Loucy (cell line): ENCODE measurements at regions not wholly inside any gene's neighbourhood (a gene's known extent, or its start where the extent isn't known, plus 50 kb on each side); places are given as distances from the start of the nearest gene placed in this dataset.

Experiments used
- H2AFZ ChIP-seq: fragments of 200-600 bp; sonication (generic); 2 replicates; pipeline ENCODE4 v1.6.0; 2016; ENCODE audit warnings: antibody characterized with exemption, mild to moderate bottlenecking, low read length, moderate library complexity
- H3F3A ChIP-seq: fragments of 200-600 bp; 2 replicates; pipeline ENCODE4 v1.6.0; 2016; ENCODE audit warnings: antibody characterized with exemption, low read depth, mild to moderate bottlenecking
- H3K27me3 ChIP-seq: fragments of 200-600 bp; sonication (generic); 2 replicates; pipeline ENCODE4 v1.6.1; 2014; ENCODE audit warnings: low read length, mild to moderate bottlenecking; ENCODE audit not compliant: insufficient read depth, poor library complexity, severe bottlenecking
- H3K36me3 ChIP-seq: fragments of 200-600 bp; sonication (generic); 2 replicates; pipeline ENCODE4 v1.6.1; 2016; ENCODE audit warnings: low read length; ENCODE audit not compliant: insufficient read depth
- H3K4me1 ChIP-seq: fragments of 200-600 bp; sonication (generic); 2 replicates; pipeline ENCODE4 v1.5.1; 2014; ENCODE audit warnings: low read length, mild to moderate bottlenecking; ENCODE audit not compliant: insufficient read depth, poor library complexity, severe bottlenecking
- H3K4me2 ChIP-seq: fragments of 200-600 bp; sonication (generic); 2 replicates; pipeline ENCODE4 v1.6.0; 2014; ENCODE audit warnings: antibody characterized with exemption, low read length, low read depth, mild to moderate bottlenecking; ENCODE audit not compliant: poor library complexity, severe bottlenecking
- H3K4me3 ChIP-seq: fragments of 200-600 bp; sonication (generic); 2 replicates; pipeline ENCODE4 v1.5.1; 2014; ENCODE audit warnings: low read length, mild to moderate bottlenecking, mixed read lengths; ENCODE audit not compliant: poor library complexity, severe bottlenecking
- H3K79me2 ChIP-seq: fragments of 200-600 bp; sonication (generic); 2 replicates; pipeline ENCODE4 v1.6.1; 2014; ENCODE audit warnings: low read length; ENCODE audit not compliant: insufficient read depth
- H3K9ac ChIP-seq: fragments of 200-600 bp; sonication (generic); 2 replicates; pipeline ENCODE4 v1.6.0; 2014; ENCODE audit warnings: mild to moderate bottlenecking, low read depth, low read length, moderate library complexity; ENCODE audit not compliant: poor library complexity, severe bottlenecking
- H3K9me2 ChIP-seq: fragments of 200-600 bp; sonication (generic); replicated peaks from 2 replicates; pipeline ENCODE4 v1.6.1; 2016; ENCODE audit warnings: low read depth, low read length, mixed read lengths
- H3K9me3 ChIP-seq: fragments of 200-600 bp; sonication (generic); 2 replicates; pipeline ENCODE4 v1.6.1; 2014; ENCODE audit warnings: mild to moderate bottlenecking, antibody characterized with exemption, low read length, low read depth; ENCODE audit not compliant: insufficient read depth
- H4K20me1 ChIP-seq: fragments of 200-600 bp; sonication (generic); 2 replicates; pipeline ENCODE4 v1.6.0; 2014; ENCODE audit warnings: antibody characterized with exemption, low read length, mild to moderate bottlenecking; ENCODE audit not compliant: insufficient read depth, poor library complexity, severe bottlenecking
- CTCF ChIP-seq: fragments of 200-600 bp; sonication (generic); conservative IDR thresholded peaks from 2 replicates; pipeline ENCODE4 v1.5.1; 2014; ENCODE audit warnings: mild to moderate bottlenecking, antibody characterized with exemption, low read length
- EZH2phosphoT487 ChIP-seq: fragments of 200-600 bp; IDR thresholded peaks from 2 replicates; pipeline ENCODE4 v1.6.1; 2018; ENCODE audit warnings: antibody characterized with exemption, mild to moderate bottlenecking, moderate library complexity, borderline replicate concordance

GRCh38 chrX:45907786-45908185, 637.4 kb downstream of the ZNF674 start:
- H3F3A ChIP-seq = 0 out of 2 replicates have a peak, but pooled peaks cover 6% of the 10 kb centered on the region
- peaks cover 17% of the 10 kb centered on the region for H3K4me1 ChIP-seq
- no peaks in the 10 kb centered on the region for H3K79me2 ChIP-seq
- no peaks in the 10 kb centered on the region for H4K20me1 ChIP-seq
- no peaks in the 10 kb centered on the region for H3K9me3 ChIP-seq
- H3K4me3 ChIP-seq = no peak overlapping the region
- no peak overlapping the region for H2AFZ ChIP-seq
- TF ChIP-seq EZH2phosphoT487 (no peak), CTCF (no peak)
- H3K9me2 ChIP-seq = no peaks in the 10 kb centered on the region
- no peaks in the 10 kb centered on the region for H3K36me3 ChIP-seq
- H3K4me2 ChIP-seq = no peak overlapping the region
- H3K27me3 ChIP-seq = no peaks in the 10 kb centered on the region
- no peak overlapping the region for H3K9ac ChIP-seq

- Histone ChIP-seq H3K9me3 (no peaks in the 10 kb centered on the region), H3K9me2 (no peaks in the 10 kb centered on the region), H3K4me2 (peak overlapping the region; percentile 79), H3K27me3 (no peaks in the 10 kb centered on the region), H3K36me3 (no peaks in the 10 kb centered on the region), H2AFZ (peak overlapping the region; percentile 67), H3F3A (0 out of 2 replicates have a peak, but pooled peaks cover 6% of the 10 kb centered on the region), H4K20me1 (no peaks in the 10 kb centered on the region), H3K4me3 (peak overlapping the region; percentile 58), H3K4me1 (peaks cover 17% of the 10 kb centered on the region), H3K79me2 (no peaks in the 10 kb centered on the region), H3K9ac (peak overlapping the region; percentile 68)
- no peak for TF ChIP-seq CTCF
- TF ChIP-seq EZH2phosphoT487 = no peak
Measured at GRCh38 chrX:45903781-45904201, 641.4 kb downstream of the ZNF674 start.

- H3K79me2 ChIP-seq = no peaks in the 10 kb centered on the region
- H3K36me3 ChIP-seq = no peaks in the 10 kb centered on the region
- H3K27me3 ChIP-seq = no peaks in the 10 kb centered on the region
- H3K4me3 ChIP-seq = no peak overlapping the region
- H3K9me2 ChIP-seq = no peaks in the 10 kb centered on the region
- H3K9me3 ChIP-seq = no peaks in the 10 kb centered on the region
- H4K20me1 ChIP-seq = no peaks in the 10 kb centered on the region
- TF ChIP-seq EZH2phosphoT487 = no peak
- TF ChIP-seq CTCF = no peak
- H3F3A ChIP-seq = 0 out of 2 replicates have a peak, but pooled peaks cover 6% of the 10 kb centered on the region
- no peak overlapping the region for H3K4me2 ChIP-seq
- H2AFZ ChIP-seq = no peak overlapping the region
- H3K4me1 ChIP-seq = peaks cover 17% of the 10 kb centered on the region
- no peak overlapping the region for H3K9ac ChIP-seq
Measured at GRCh38 chrX:45900766-45901615, 644.2 kb downstream of the ZNF674 start.
